K562 (cell line): ENCODE measurements at regions not wholly inside any gene's neighbourhood (a gene's known extent, or its start where the extent isn't known, plus 50 kb on each side); places are given as distances from the start of the nearest gene placed in this dataset.
"Not testable (repeated sequence)": the region's sequence is repeated elsewhere in the genome, so short reads cannot be mapped to it uniquely, and the experiment has no call there.

Source experiments
- ATF7 ChIP-seq: fragments of 450-650 bp; IDR thresholded peaks from 2 replicates; pipeline ENCODE4 v1.7.1; 2014; ENCODE audit warnings: mild to moderate bottlenecking, moderate library complexity
- HNRNPL ChIP-seq: fragments of 200-400 bp; formaldehyde crosslinking; IDR thresholded peaks from 2 replicates; pipeline ENCODE4 v1.6.1; 2017; ENCODE audit warnings: low read depth, mild to moderate bottlenecking, low read length
- NFIC ChIP-seq: fragments of 450-650 bp; IDR thresholded peaks from 2 replicates; pipeline ENCODE4 v1.6.1; 2017; ENCODE audit warnings: mild to moderate bottlenecking, inconsistent platforms
- RFX5 ChIP-seq: IDR thresholded peaks from 2 replicates; pipeline ENCODE4 v1.6.1; 2011; ENCODE audit warnings: low read depth, mild to moderate bottlenecking, improper control_type of control experiment, low read length
- TF ChIP-seq, protein P1 (sequence below), 2 experiments: fragments of 450-650 bp in 1 of 2; IDR thresholded peaks; 2 replicates each; pipeline ENCODE4 v1.6.1; 2011 to 2017; ENCODE audit warnings: low read depth in 2 of 2, antibody characterized with exemption in 1 of 2, borderline replicate concordance in 1 of 2, low read length in 1 of 2, mild to moderate bottlenecking in 1 of 2, mixed read lengths in 1 of 2; ENCODE audit not compliant: control insufficient read depth in 1 of 2
- TF ChIP-seq, protein P2 (sequence below): fragments of 250-450 bp; sonication (Bioruptor Pico); IDR thresholded peaks from 2 replicates; pipeline ENCODE4 v1.4.0; 2020; ENCODE audit warnings: mild to moderate bottlenecking

DNA sequence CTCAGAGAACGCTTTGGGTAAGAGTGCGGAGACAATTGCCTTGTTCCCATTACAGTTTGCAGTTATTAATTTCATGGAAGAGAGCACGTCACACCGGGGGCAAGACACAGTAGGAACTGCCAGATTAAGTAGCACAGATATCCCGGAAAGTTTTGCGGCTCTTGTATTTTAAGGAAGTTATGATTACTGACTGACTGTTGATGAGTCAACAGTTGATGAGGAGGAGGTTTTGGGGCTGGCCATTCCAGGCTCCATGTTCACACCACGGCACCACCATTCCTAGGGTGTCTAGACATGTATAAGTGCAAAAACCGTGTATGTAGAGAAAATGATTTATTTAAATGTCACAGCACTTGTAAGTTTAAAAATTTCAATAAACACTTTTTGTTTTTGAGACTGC, 86.4 kb upstream of the ZNF322 start:
- TF ChIP-seq NFIC, HNRNPL, RFX5: not testable (repeated sequence)
- TF ChIP-seq, protein P1, sequence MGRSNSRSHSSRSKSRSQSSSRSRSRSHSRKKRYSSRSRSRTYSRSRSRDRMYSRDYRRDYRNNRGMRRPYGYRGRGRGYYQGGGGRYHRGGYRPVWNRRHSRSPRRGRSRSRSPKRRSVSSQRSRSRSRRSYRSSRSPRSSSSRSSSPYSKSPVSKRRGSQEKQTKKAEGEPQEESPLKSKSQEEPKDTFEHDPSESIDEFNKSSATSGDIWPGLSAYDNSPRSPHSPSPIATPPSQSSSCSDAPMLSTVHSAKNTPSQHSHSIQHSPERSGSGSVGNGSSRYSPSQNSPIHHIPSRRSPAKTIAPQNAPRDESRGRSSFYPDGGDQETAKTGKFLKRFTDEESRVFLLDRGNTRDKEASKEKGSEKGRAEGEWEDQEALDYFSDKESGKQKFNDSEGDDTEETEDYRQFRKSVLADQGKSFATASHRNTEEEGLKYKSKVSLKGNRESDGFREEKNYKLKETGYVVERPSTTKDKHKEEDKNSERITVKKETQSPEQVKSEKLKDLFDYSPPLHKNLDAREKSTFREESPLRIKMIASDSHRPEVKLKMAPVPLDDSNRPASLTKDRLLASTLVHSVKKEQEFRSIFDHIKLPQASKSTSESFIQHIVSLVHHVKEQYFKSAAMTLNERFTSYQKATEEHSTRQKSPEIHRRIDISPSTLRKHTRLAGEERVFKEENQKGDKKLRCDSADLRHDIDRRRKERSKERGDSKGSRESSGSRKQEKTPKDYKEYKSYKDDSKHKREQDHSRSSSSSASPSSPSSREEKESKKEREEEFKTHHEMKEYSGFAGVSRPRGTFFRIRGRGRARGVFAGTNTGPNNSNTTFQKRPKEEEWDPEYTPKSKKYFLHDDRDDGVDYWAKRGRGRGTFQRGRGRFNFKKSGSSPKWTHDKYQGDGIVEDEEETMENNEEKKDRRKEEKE (IDR thresholded peaks at IDR 0.05; ENCODE audit: borderline replicate concordance in 1 of 2, control insufficient read depth in 1 of 2, low read depth in 2 of 2, low read length in 1 of 2): not testable (repeated sequence)
- TF ChIP-seq, protein P2, sequence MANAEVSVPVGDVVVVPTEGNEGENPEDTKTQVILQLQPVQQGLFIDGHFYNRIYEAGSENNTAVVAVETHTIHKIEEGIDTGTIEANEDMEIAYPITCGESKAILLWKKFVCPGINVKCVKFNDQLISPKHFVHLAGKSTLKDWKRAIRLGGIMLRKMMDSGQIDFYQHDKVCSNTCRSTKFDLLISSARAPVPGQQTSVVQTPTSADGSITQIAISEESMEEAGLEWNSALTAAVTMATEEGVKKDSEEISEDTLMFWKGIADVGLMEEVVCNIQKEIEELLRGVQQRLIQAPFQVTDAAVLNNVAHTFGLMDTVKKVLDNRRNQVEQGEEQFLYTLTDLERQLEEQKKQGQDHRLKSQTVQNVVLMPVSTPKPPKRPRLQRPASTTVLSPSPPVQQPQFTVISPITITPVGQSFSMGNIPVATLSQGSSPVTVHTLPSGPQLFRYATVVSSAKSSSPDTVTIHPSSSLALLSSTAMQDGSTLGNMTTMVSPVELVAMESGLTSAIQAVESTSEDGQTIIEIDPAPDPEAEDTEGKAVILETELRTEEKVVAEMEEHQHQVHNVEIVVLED (CRISPR knock-in tag): not testable (repeated sequence)
- TF ChIP-seq ATF7: peak; percentile 52; the same call in 1 of the 2 replicates
